Astrocyte of the hippocampus (primary cell): ENCODE measurements at regions not wholly inside any gene's neighbourhood (a gene's known extent, or its start where the extent isn't known, plus 50 kb on each side); places are given as distances from the start of the nearest gene placed in this dataset.

Experiments
- DNase-seq: peaks from one replicate; pipeline ENCODE4 v3.0.0; 2011; ENCODE audit warnings: low read depth, low spot score

DNA sequence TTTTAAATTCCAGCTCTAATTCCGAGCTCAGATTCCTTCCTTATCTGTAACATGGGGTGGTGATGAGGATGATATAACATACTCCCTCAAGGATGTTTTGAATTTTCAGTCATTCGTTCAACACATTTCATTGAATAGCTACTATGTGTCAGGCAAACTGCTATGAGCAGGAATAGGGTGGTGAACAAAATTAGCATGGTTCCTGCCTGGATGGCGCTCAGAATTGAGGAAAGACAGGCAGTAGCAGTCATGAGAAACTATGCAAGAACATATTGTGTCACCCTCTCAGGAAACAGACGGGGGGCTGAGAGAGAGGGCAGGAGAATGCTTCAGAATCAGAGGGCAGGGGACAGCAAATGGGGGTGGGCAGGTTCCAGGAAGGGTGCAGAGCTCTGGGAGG is 265.2 kb downstream of the NSG2 start:
- no peak for DNase-seq

- no peak for DNase-seq
These were observed 265.6 kb downstream of the NSG2 start for GRCh38 chr5:174311121-174311520.

GRCh38 chr5:174311531-174312269 is 266.2 kb downstream of the NSG2 start:
- peak; percentile 86 for DNase-seq

- DNase-seq: no peak
These were observed 266.7 kb downstream of the NSG2 start for GRCh38 chr5:174312270-174312617.

GRCh38 chr5:174312641-174313040 is 267.1 kb downstream of the NSG2 start:
- DNase-seq: no peak

- no peak for DNase-seq
These were observed 268.1 kb downstream of the NSG2 start for GRCh38 chr5:174313615-174314014.

- no peak for DNase-seq
These were observed 268.8 kb downstream of the NSG2 start for GRCh38 chr5:174314261-174314660.

DNA sequence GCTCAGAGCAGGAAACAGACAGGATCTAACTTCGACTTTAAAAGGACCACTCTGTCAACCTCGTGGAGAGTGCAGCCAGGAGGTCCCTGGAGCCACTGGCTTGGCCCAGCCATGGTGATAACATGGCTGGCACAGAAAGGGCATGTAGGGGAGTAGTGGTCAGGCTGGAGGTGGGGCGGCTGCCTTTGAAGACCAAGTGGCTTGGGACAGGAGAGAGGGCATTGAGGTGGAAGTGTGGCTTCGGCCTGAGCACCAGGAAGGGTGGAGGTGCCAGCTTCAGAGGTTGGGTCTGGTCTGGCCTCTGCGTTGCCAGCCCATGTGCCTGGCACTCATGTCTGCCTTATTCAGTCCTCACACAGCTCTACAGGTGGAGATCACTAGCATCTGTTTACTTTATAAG is 270.0 kb downstream of the NSG2 start:
- DNase-seq: no peak

DNA sequence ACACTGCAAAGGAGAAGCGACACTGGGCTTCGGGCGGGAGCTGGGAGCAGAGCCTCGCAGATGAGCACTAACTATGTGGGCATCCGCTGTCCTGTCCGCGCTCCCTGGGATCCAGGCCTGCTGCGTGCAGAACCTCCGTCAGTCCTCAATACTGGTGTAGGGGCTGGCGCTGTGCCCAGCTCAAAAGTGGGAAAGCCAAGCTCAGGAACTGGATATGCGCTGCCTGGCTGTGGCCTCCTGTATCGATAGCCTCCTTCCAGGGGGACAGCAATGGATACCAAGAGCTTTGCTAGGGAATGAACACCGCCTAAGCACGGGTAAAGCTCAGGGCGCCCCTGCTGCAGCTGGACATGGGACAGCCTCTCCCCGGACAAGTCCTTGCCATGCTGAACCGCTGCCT is 270.4 kb downstream of the NSG2 start:
- no peak for DNase-seq

GRCh38 chr5:174316326-174316725 is 270.8 kb downstream of the NSG2 start:
- DNase-seq: no peak

- peak; percentile 79 for DNase-seq
These were observed 271.9 kb downstream of the NSG2 start for GRCh38 chr5:174317256-174317894.

GRCh38 chr5:174318578-174318977 is 273.1 kb downstream of the NSG2 start:
- no peak for DNase-seq

- no peak for DNase-seq
These were observed 274.0 kb downstream of the NSG2 start for GRCh38 chr5:174319551-174319950.

DNA sequence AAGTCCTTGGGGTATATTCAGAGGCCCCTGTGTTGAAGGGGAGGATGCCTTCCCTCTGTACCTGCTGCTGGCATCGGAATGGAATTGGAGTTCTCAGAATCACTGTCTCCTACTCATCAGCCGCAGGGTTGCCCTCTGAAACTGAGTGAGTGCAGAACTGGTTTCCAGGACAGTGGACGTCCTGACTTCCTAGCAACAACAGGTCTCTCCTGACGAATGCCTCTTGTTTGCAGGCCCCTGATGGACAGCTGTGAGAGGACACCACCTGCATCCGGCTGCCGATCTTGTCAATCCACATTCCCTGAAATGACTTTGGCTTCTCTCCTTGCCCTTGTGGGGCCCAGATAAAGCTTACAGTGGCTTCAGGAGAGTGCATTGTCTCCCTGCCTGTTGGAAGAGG is 274.5 kb downstream of the NSG2 start:
- no peak for DNase-seq

- peak; percentile 65 for DNase-seq
These were observed 278.4 kb downstream of the NSG2 start for GRCh38 chr5:174323878-174324281.

- DNase-seq: no peak
These were observed 279.2 kb downstream of the NSG2 start for GRCh38 chr5:174324680-174325079.

GRCh38 chr5:174325431-174325830 is 279.9 kb downstream of the NSG2 start:
- no peak for DNase-seq

- DNase-seq: no peak
These were observed 280.5 kb downstream of the NSG2 start for GRCh38 chr5:174325961-174326360.

GRCh38 chr5:174326372-174326771 is 280.9 kb downstream of the NSG2 start:
- no peak for DNase-seq

DNA sequence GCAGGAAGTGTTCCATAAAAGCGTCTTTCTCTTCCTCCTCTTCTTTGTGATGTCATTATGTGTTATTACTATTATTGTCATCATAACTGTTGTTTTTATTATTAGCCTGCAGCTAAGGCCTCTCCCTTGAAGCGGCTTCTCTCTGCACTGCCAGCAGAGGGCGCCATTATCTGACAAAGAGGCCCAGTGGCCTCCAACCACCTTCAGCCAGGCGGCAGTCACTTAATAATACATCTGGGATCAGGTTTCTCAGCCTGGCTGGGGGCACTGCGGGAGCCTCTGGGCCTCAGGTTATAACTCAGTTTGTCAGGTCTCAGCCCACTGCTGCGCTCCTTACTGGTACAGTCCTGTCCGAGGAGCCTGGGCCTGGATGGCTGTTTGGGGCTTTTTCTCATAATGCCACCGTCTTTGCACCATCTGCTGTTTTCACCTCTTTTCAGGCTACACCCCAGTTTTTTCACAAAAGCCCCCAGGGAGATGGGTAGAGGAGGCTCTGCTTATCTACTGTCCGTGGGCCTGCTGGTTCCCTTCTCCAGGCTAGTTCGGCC is 281.9 kb downstream of the NSG2 start:
- peak; percentile 91 for DNase-seq

- DNase-seq: no peak
These were observed 282.4 kb downstream of the NSG2 start for GRCh38 chr5:174327896-174328295.

- peak; percentile 49 for DNase-seq
These were observed 283.3 kb downstream of the NSG2 start for GRCh38 chr5:174328631-174329299.

DNA sequence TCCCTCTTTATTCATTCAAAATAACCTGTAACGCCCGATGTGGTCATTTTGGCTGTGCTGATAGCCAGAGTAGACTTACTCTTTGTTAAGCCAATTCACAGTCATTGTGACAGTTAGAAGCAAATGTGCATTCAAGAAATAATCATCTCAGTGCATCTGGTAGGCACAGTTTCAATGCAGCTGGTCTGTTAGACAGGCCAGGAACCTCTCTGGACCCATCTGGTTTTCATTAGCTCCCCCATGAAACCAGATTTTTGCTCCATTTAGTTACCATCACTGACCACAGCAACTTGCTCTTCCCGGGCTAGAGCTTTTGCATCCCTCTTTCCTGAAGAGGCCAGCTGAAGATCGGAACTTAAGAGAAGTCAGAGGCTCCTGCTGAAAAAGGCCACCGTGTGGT is 284.2 kb downstream of the NSG2 start:
- no peak for DNase-seq
